Sigmoid colon (tissue), 6 donors: ENCODE measurements at regions not wholly inside any gene's neighbourhood (a gene's known extent, or its start where the extent isn't known, plus 50 kb on each side); places are given as distances from the start of the nearest gene placed in this dataset.

ENCODE experiments used
- DNase-seq: peaks from one replicate; pipeline ENCODE4 v3.0.0-alpha.2; 2019
- H3K27ac ChIP-seq, 4 donors: fragments of 200-600 bp; sonication (generic); one replicate each; pipeline ENCODE4 v1.5.1; 2016 to 2019; ENCODE audit warnings: mild to moderate bottlenecking in 1 of 4
- H3K27me3 ChIP-seq, 3 donors: fragments of 200-600 bp; sonication (generic); one replicate each; pipeline ENCODE4 v1.5.1; 2019; ENCODE audit warnings: mild to moderate bottlenecking in 1 of 3
- H3K36me3 ChIP-seq, 4 donors: fragments of 200-600 bp; sonication (generic); one replicate each; pipeline ENCODE4 v1.5.1; 2016 to 2019
- H3K4me1 ChIP-seq, 4 donors: fragments of 200-600 bp; sonication (generic); one replicate each; pipeline ENCODE4 v1.5.1; 2017 to 2019
- H3K4me3 ChIP-seq, 4 donors: fragments of 200-600 bp; sonication (generic); one replicate each; pipeline ENCODE4 v1.5.1; 2017 to 2019; ENCODE audit warnings: mild to moderate bottlenecking in 2 of 4, moderate library complexity in 1 of 4
- H3K9me3 ChIP-seq, 4 donors: fragments of 200-600 bp in 3 of 4; sonication (generic) in 3 of 4; one replicate each; pipeline versions ENCODE4 v1.5.1 to v1.6.1; 2013 to 2019
- CTCF ChIP-seq, 4 experiments: fragments of 450-650 bp in 3 of 4; fragments of 200-600 bp in 1 of 4; IDR thresholded peaks; one replicate each; pipeline ENCODE4 v1.5.1; 2016 to 2019; ENCODE audit warnings: antibody characterized with exemption in 4 of 4, mild to moderate bottlenecking in 3 of 4, moderate library complexity in 2 of 4
- EP300 ChIP-seq, 4 donors: sonication (generic); formaldehyde crosslinking; IDR thresholded peaks; one replicate each; pipeline ENCODE4 v1.6.1; 2017; ENCODE audit warnings: antibody characterized with exemption in 4 of 4
- POLR2A ChIP-seq, 2 donors: fragments of 450-650 bp; IDR thresholded peaks; one replicate each; pipeline ENCODE4 v1.6.1; 2016; ENCODE audit warnings: antibody characterized with exemption in 2 of 2, mild to moderate bottlenecking in 2 of 2, moderate library complexity in 2 of 2
- POLR2AphosphoS5 ChIP-seq, 4 donors: sonication (generic); formaldehyde crosslinking; IDR thresholded peaks; one replicate each; pipeline ENCODE4 v1.6.1; 2017; ENCODE audit warnings: antibody characterized with exemption in 4 of 4
- WGBS, 2 donors: extraction: QIAGEN DNeasy Blood & Tissue Kit; methylation state at CpG; one replicate each; pipeline ENCODE4 v1.1.7; 2013; 5-methylcytosine and 5-hydroxymethylcytosine counted together
- intact Hi-C: fragments of 100-400 bp; cut with DNase I; formaldehyde crosslinking; loops from one replicate; pipeline ENCODE4 v1.15.1; 2023
- donor health status: healthy with polysubstance abuse.
- donor health status: healthy.

GRCh38 chr6:54991761-54992330, 145.3 kb downstream of the FAM83B start:
- no peak for DNase-seq
- Histone ChIP-seq H3K27ac (no peak overlapping the region), H3K4me1 (no peaks in the 10 kb centered on the region), H3K9me3 (peaks cover 0 to 2% (median under 1%) of the 10 kb centered on the region in 4 donors), H3K27me3 (no peaks in the 10 kb centered on the region), H3K36me3 (no peaks in the 10 kb centered on the region), H3K4me3 (no peak overlapping the region)
- 75 to 93% methylated on average over 1 of the region's 1 CpG for WGBS, 2 donors
- intact Hi-C loops, result no loop called here
- TF ChIP-seq POLR2AphosphoS5 (IDR thresholded peaks at IDR 0.05) (no peak), POLR2A (IDR thresholded peaks at IDR 0.05) (no peak), CTCF (IDR thresholded peaks at IDR 0.05) (no peak), EP300 (IDR thresholded peaks at IDR 0.05) (no peak)

- no peaks in the 10 kb centered on the region for H3K36me3 ChIP-seq
- H3K4me3 ChIP-seq, result no peak overlapping the region
- peaks cover 0 to 2% (median under 1%) of the 10 kb centered on the region in 4 donors for H3K9me3 ChIP-seq
- H3K27me3 ChIP-seq, result no peaks in the 10 kb centered on the region
- no peaks in the 10 kb centered on the region for H3K4me1 ChIP-seq
- H3K27ac ChIP-seq, result no peak overlapping the region
- no peak for DNase-seq
- intact Hi-C loops, result no loop called here
- TF ChIP-seq CTCF (IDR thresholded peaks at IDR 0.05) (no peak), POLR2AphosphoS5 (IDR thresholded peaks at IDR 0.05) (no peak), POLR2A (IDR thresholded peaks at IDR 0.05) (no peak), EP300 (IDR thresholded peaks at IDR 0.05) (no peak)
Measured at GRCh38 chr6:54992789-54993188, 146.2 kb downstream of the FAM83B start.

GRCh38 chr6:54993294-54993693, 146.7 kb downstream of the FAM83B start:
- Histone ChIP-seq H3K4me1 (no peaks in the 10 kb centered on the region), H3K27ac (no peak overlapping the region), H3K4me3 (no peak overlapping the region), H3K36me3 (no peaks in the 10 kb centered on the region), H3K9me3 (peaks cover 0 to 2% (median under 1%) of the 10 kb centered on the region in 4 donors), H3K27me3 (no peaks in the 10 kb centered on the region)
- WGBS, 2 donors, result 89 to 90% methylated on average over 4 of the region's 4 CpGs
- TF ChIP-seq POLR2A (IDR thresholded peaks at IDR 0.05) (no peak), CTCF (IDR thresholded peaks at IDR 0.05) (no peak), POLR2AphosphoS5 (IDR thresholded peaks at IDR 0.05) (no peak), EP300 (IDR thresholded peaks at IDR 0.05) (no peak)
- intact Hi-C loops, result no loop called here
- no peak for DNase-seq

GRCh38 chr6:54993948-54994347, 147.4 kb downstream of the FAM83B start:
- H3K27ac ChIP-seq, result no peak overlapping the region
- H3K27me3 ChIP-seq, result no peaks in the 10 kb centered on the region
- TF ChIP-seq POLR2AphosphoS5 (IDR thresholded peaks at IDR 0.05) (no peak), POLR2A (IDR thresholded peaks at IDR 0.05) (no peak), CTCF (IDR thresholded peaks at IDR 0.05) (no peak), EP300 (IDR thresholded peaks at IDR 0.05) (no peak)
- H3K9me3 ChIP-seq, result peaks cover 0 to 2% (median under 1%) of the 10 kb centered on the region in 4 donors
- intact Hi-C loops, result no loop called here
- H3K4me1 ChIP-seq, result no peaks in the 10 kb centered on the region
- 21 to 66% methylated on average over 2 of the region's 2 CpGs for WGBS, 2 donors
- no peaks in the 10 kb centered on the region for H3K36me3 ChIP-seq
- H3K4me3 ChIP-seq, result no peak overlapping the region
- DNase-seq, result no peak

GRCh38 chr6:54998576-54998975, 152.0 kb downstream of the FAM83B start:
- Histone ChIP-seq H3K27me3 (no peaks in the 10 kb centered on the region), H3K4me3 (no peak overlapping the region), H3K9me3 (no peaks in the 10 kb centered on the region), H3K36me3 (no peaks in the 10 kb centered on the region), H3K4me1 (no peaks in the 10 kb centered on the region), H3K27ac (no peak overlapping the region)
- no peak for DNase-seq
- intact Hi-C loops, result no loop called here
- TF ChIP-seq EP300 (IDR thresholded peaks at IDR 0.05), result no peak
- no peak for TF ChIP-seq CTCF (IDR thresholded peaks at IDR 0.05)
- TF ChIP-seq POLR2AphosphoS5 (IDR thresholded peaks at IDR 0.05), result no peak
- TF ChIP-seq POLR2A (IDR thresholded peaks at IDR 0.05), result no peak
- 90 to 95% methylated on average over 3 of the region's 3 CpGs for WGBS, 2 donors
